GM13976 (cell line): ENCODE measurements at regions not wholly inside any gene's neighbourhood (a gene's known extent, or its start where the extent isn't known, plus 50 kb on each side); places are given as distances from the start of the nearest gene placed in this dataset.
"Not testable (repeated sequence)": the region's sequence is repeated elsewhere in the genome, so short reads cannot be mapped to it uniquely, and the experiment has no call there.

Experiments used
- DNase-seq: peaks from one replicate; pipeline ENCODE4 v3.0.0; 2012; ENCODE audit warnings: low spot score
- in situ Hi-C: fragments of 300-500 bp; cut with MboI; formaldehyde crosslinking; loops from one replicate; pipeline ENCODE4 v1.12.0; 2022; ENCODE audit warnings: low sequenced_read_pairs, mixed read lengths, inconsistent platforms; ENCODE audit not compliant: unreplicated experiment
- TF ChIP-seq, protein P1 (sequence below): IDR thresholded peaks from 2 replicates; pipeline ENCODE4 v1.5.1; 2012; ENCODE audit warnings: borderline replicate concordance, mild to moderate bottlenecking; ENCODE audit not compliant: insufficient read depth; ENCODE audit errors: extremely low read depth, missing control alignments, control extremely low read depth

GRCh38 chr1:94769551-94769950 lies 50.6 kb upstream of the SLC44A3 start:
- no peak for DNase-seq
- TF ChIP-seq, protein P1, sequence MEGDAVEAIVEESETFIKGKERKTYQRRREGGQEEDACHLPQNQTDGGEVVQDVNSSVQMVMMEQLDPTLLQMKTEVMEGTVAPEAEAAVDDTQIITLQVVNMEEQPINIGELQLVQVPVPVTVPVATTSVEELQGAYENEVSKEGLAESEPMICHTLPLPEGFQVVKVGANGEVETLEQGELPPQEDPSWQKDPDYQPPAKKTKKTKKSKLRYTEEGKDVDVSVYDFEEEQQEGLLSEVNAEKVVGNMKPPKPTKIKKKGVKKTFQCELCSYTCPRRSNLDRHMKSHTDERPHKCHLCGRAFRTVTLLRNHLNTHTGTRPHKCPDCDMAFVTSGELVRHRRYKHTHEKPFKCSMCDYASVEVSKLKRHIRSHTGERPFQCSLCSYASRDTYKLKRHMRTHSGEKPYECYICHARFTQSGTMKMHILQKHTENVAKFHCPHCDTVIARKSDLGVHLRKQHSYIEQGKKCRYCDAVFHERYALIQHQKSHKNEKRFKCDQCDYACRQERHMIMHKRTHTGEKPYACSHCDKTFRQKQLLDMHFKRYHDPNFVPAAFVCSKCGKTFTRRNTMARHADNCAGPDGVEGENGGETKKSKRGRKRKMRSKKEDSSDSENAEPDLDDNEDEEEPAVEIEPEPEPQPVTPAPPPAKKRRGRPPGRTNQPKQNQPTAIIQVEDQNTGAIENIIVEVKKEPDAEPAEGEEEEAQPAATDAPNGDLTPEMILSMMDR = no peak
- in situ Hi-C loops = no loop called here

- TF ChIP-seq, protein P1 = no peak
- in situ Hi-C loops = no loop called here
- no peak for DNase-seq
Measured at GRCh38 chr1:94768036-94768435, 52.1 kb upstream of the SLC44A3 start.

GRCh38 chr1:94765958-94766357 lies 54.2 kb upstream of the SLC44A3 start:
- no peak for DNase-seq
- in situ Hi-C loops = no loop called here
- TF ChIP-seq, protein P1 = no peak

GRCh38 chr1:94759188-94759587 lies 61.0 kb upstream of the SLC44A3 start:
- TF ChIP-seq, protein P1 = no peak
- in situ Hi-C loops = no loop called here
- no peak for DNase-seq

- no peak for DNase-seq
- in situ Hi-C loops = no loop called here
- TF ChIP-seq, protein P1 = no peak
Measured at GRCh38 chr1:94757931-94758330, 62.2 kb upstream of the SLC44A3 start.

DNA sequence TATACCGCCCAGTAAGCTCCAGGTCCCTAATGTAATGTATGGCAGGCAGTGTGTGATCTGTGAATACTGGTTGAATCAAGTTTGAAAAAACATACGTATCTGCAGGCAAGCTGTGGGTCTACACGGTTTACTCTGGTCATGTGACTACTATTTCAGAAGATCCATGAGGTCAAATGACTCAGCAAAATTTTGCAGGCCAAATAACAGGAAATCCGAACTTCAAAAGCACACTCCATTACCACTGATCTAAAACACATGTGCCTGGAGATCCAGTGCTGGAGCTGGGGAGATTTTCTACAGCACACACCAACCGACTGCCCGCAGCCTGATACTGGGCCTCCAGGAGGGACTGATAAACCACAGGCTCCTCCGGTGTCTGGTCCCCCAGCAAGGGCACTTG lies 64.5 kb upstream of the SLC44A3 start:
- TF ChIP-seq, protein P1 = no peak
- in situ Hi-C loops = no loop called here
- DNase-seq = no peak

- in situ Hi-C loops, DNase-seq: not testable (repeated sequence)
Measured at GRCh38 chr1:94755016-94755415, 65.1 kb upstream of the SLC44A3 start.
